ENCODE measurements at regions not wholly inside any gene's neighbourhood (a gene's known extent, or its start where the extent isn't known, plus 50 kb on each side); places are given as distances from the start of the nearest gene placed in this dataset.

DNA sequence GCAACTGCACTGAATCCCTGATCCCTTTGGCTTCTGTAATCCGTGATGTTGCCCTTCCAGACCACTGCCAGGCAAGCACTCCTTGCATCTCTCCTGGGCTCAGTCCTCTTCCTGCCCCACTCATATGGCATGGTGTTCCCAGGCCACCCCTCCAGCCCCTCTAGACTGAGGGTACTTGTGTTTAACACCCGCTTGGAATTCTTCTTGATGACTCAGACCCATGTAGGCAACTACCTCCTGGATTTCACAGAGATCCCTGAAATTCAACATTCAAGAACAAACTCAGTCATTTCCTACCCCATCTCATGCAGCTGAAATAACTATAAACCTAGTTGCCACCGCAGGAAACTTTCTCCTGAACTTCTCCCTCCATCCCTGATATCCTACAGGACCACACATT lies 541.9 kb upstream of the CDH11 start (continued):
- no peak for TF ChIP-seq TBP (IDR thresholded peaks at IDR 0.05; ENCODE audit: low read depth, low read length)
- no peak for TF ChIP-seq HDAC6 (IDR thresholded peaks at IDR 0.05; ENCODE audit: low read depth, low read length)
- TF ChIP-seq, protein P1, sequence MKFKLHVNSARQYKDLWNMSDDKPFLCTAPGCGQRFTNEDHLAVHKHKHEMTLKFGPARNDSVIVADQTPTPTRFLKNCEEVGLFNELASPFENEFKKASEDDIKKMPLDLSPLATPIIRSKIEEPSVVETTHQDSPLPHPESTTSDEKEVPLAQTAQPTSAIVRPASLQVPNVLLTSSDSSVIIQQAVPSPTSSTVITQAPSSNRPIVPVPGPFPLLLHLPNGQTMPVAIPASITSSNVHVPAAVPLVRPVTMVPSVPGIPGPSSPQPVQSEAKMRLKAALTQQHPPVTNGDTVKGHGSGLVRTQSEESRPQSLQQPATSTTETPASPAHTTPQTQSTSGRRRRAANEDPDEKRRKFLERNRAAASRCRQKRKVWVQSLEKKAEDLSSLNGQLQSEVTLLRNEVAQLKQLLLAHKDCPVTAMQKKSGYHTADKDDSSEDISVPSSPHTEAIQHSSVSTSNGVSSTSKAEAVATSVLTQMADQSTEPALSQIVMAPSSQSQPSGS (IDR thresholded peaks at IDR 0.05; ENCODE audit: low read length), result no peak

All from H1 (cell line).